Mammary epithelial cell (primary cell): ENCODE measurements at regions not wholly inside any gene's neighbourhood (a gene's known extent, or its start where the extent isn't known, plus 50 kb on each side); places are given as distances from the start of the nearest gene placed in this dataset.
"Not testable (repeated sequence)": the region's sequence is repeated elsewhere in the genome, so short reads cannot be mapped to it uniquely, and the experiment has no call there.

Source experiments
- EZH2 ChIP-seq: IDR thresholded peaks from 2 replicates; pipeline ENCODE4 v1.6.1; 2012; ENCODE audit warnings: low read length, inconsistent platforms, borderline replicate concordance
- TF ChIP-seq, protein P1 (sequence below), 2 donors: IDR thresholded peaks in 1 of 2; conservative IDR thresholded peaks in 1 of 2; 2 replicates each; pipeline ENCODE4 v1.5.1; 2011 to 2012; ENCODE audit warnings: inconsistent platforms in 2 of 2, low read length in 2 of 2, mild to moderate bottlenecking in 2 of 2, control low read depth in 1 of 2, low read depth in 1 of 2; ENCODE audit not compliant: insufficient read depth in 1 of 2; ENCODE audit errors: extremely low read depth in 1 of 2

DNA sequence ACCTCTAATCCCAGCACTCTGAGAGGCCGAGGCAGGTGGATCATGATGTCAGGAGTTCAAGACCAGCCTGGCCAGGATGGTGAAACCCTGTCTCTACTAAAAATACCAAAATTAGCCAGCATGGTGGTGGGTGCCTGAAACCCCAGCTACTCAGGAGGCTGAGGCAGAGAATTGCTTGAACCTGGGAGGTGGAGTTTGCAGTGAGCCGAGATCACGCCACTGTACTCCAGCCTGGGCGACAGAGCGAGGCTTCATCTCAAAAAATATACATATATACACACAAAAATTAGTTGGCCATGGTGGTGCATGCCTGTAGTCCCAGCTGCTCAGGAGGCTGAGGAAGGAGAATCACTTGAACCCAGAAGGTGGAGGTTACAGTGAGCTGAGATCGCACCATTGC lies 273.6 kb downstream of the GOLGA6L6 start:
- TF ChIP-seq, protein P1, sequence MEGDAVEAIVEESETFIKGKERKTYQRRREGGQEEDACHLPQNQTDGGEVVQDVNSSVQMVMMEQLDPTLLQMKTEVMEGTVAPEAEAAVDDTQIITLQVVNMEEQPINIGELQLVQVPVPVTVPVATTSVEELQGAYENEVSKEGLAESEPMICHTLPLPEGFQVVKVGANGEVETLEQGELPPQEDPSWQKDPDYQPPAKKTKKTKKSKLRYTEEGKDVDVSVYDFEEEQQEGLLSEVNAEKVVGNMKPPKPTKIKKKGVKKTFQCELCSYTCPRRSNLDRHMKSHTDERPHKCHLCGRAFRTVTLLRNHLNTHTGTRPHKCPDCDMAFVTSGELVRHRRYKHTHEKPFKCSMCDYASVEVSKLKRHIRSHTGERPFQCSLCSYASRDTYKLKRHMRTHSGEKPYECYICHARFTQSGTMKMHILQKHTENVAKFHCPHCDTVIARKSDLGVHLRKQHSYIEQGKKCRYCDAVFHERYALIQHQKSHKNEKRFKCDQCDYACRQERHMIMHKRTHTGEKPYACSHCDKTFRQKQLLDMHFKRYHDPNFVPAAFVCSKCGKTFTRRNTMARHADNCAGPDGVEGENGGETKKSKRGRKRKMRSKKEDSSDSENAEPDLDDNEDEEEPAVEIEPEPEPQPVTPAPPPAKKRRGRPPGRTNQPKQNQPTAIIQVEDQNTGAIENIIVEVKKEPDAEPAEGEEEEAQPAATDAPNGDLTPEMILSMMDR (conservative IDR thresholded peaks at IDR 0.05 in 1 of 2, IDR thresholded peaks at IDR 0.05 in 1 of 2; ENCODE audit: extremely low read depth in 1 of 2, insufficient read depth in 1 of 2, low read depth in 1 of 2, low read length in 2 of 2) = not testable (repeated sequence)
- TF ChIP-seq EZH2 = not testable (repeated sequence)
